HG03095 (cell line): ENCODE measurements at regions not wholly inside any gene's neighbourhood (a gene's known extent, or its start where the extent isn't known, plus 50 kb on each side); places are given as distances from the start of the nearest gene placed in this dataset.
"Not testable (repeated sequence)": the region's sequence is repeated elsewhere in the genome, so short reads cannot be mapped to it uniquely, and the experiment has no call there.

Experiments
- ATAC-seq: cut with Tn5 transposase; IDR thresholded peaks from one replicate; pipeline ENCODE4 v1.9.1; 2021; ENCODE audit warnings: moderate library complexity; ENCODE audit not compliant: unreplicated experiment

GRCh38 chr12:74241341-74241740, 296.3 kb upstream of the ATXN7L3B start:
- ATAC-seq, result no peak

- no peak for ATAC-seq
Observed at GRCh38 chr12:74242088-74242487, 295.5 kb upstream of the ATXN7L3B start.

GRCh38 chr12:74245458-74245857, 292.2 kb upstream of the ATXN7L3B start:
- no peak for ATAC-seq

GRCh38 chr12:74250891-74251290, 286.7 kb upstream of the ATXN7L3B start:
- ATAC-seq, result no peak

GRCh38 chr12:74253826-74254225, 283.8 kb upstream of the ATXN7L3B start:
- ATAC-seq, result not testable (repeated sequence)

- no peak for ATAC-seq
Observed at GRCh38 chr12:74254784-74255183, 282.9 kb upstream of the ATXN7L3B start.

- ATAC-seq, result no peak
Observed at GRCh38 chr12:74259199-74259598, 278.4 kb upstream of the ATXN7L3B start.

- no peak for ATAC-seq
Observed at GRCh38 chr12:74264692-74265091, 272.9 kb upstream of the ATXN7L3B start.

- ATAC-seq, result not testable (repeated sequence)
Observed at GRCh38 chr12:74269355-74269754, 268.3 kb upstream of the ATXN7L3B start.

GRCh38 chr12:74280156-74280655, 257.4 kb upstream of the ATXN7L3B start:
- no peak for ATAC-seq

GRCh38 chr12:74281401-74282180, 256.0 kb upstream of the ATXN7L3B start:
- ATAC-seq, result not testable (repeated sequence)

- no peak for ATAC-seq
Observed at GRCh38 chr12:74283646-74284045, 254.0 kb upstream of the ATXN7L3B start.

- ATAC-seq, result no peak
Observed at GRCh38 chr12:74285773-74286172, 251.9 kb upstream of the ATXN7L3B start.

- no peak for ATAC-seq
Observed at GRCh38 chr12:74286254-74286653, 251.4 kb upstream of the ATXN7L3B start.

GRCh38 chr12:74292351-74293194, 245.1 kb upstream of the ATXN7L3B start:
- no peak for ATAC-seq

GRCh38 chr12:74293689-74294131, 243.9 kb upstream of the ATXN7L3B start:
- ATAC-seq, result no peak

- ATAC-seq, result no peak
Observed at GRCh38 chr12:74317078-74317601, 220.5 kb upstream of the ATXN7L3B start.

GRCh38 chr12:74317741-74318140, 219.9 kb upstream of the ATXN7L3B start:
- ATAC-seq, result no peak

GRCh38 chr12:74319886-74320285, 217.7 kb upstream of the ATXN7L3B start:
- no peak for ATAC-seq

- no peak for ATAC-seq
Observed at GRCh38 chr12:74321381-74321780, 216.3 kb upstream of the ATXN7L3B start.

GRCh38 chr12:74322792-74323191, 214.8 kb upstream of the ATXN7L3B start:
- ATAC-seq, result no peak
